Fibroblast of lung (primary cell): ENCODE measurements at regions not wholly inside any gene's neighbourhood (a gene's known extent, or its start where the extent isn't known, plus 50 kb on each side); places are given as distances from the start of the nearest gene placed in this dataset.

ENCODE experiments used
- DNase-seq, 2 donors: peaks; one replicate each; pipeline versions ENCODE4 v3.0.0 to v3.0.0-alpha.2; 2010; ENCODE audit warnings: low read depth in 2 of 2
- H2AFZ ChIP-seq: 2 replicates; pipeline ENCODE4 v1.5.1; 2012; ENCODE audit warnings: low read length, control low read depth, inconsistent platforms
- H3K27ac ChIP-seq: 2 replicates; pipeline ENCODE4 v1.5.1; 2011; ENCODE audit warnings: low read length, control low read depth; ENCODE audit not compliant: insufficient read depth
- H3K27me3 ChIP-seq: 2 replicates; pipeline ENCODE4 v1.5.1; 2011; ENCODE audit warnings: mild to moderate bottlenecking, low read length; ENCODE audit not compliant: control insufficient read depth, insufficient read depth
- H3K36me3 ChIP-seq: 2 replicates; pipeline ENCODE4 v1.5.1; 2011; ENCODE audit warnings: low read length; ENCODE audit not compliant: control insufficient read depth, insufficient read depth
- H3K4me1 ChIP-seq: 2 replicates; pipeline ENCODE4 v1.5.1; 2011; ENCODE audit warnings: low read length; ENCODE audit not compliant: control insufficient read depth, insufficient read depth; ENCODE audit errors: extremely low read depth
- H3K4me2 ChIP-seq: 2 replicates; pipeline ENCODE4 v1.5.1; 2011; ENCODE audit warnings: low read length, control low read depth; ENCODE audit not compliant: insufficient read depth; ENCODE audit errors: extremely low read depth
- H3K4me3 ChIP-seq, 4 experiments: fragments of 200-600 bp in 1 of 4; sonication (generic) in 1 of 4; replicated peaks in 1 of 4; 2 replicates each; pipeline ENCODE4 v1.5.1; 2011 to 2016; ENCODE audit warnings: low read length in 4 of 4, low read depth in 3 of 4, mild to moderate bottlenecking in 3 of 4, control low read depth in 2 of 4, inconsistent platforms in 1 of 4, mixed read lengths in 1 of 4; ENCODE audit not compliant: insufficient read depth in 1 of 4; ENCODE audit errors: control extremely low read depth in 1 of 4
- H3K79me2 ChIP-seq: 2 replicates; pipeline ENCODE4 v1.5.1; 2012; ENCODE audit warnings: mild to moderate bottlenecking, low read length, inconsistent platforms; ENCODE audit not compliant: control insufficient read depth, insufficient read depth
- H3K9ac ChIP-seq: 2 replicates; pipeline ENCODE4 v1.5.1; 2011; ENCODE audit warnings: mild to moderate bottlenecking, low read length, control low read depth; ENCODE audit not compliant: insufficient read depth
- H3K9me3 ChIP-seq: 2 replicates; pipeline ENCODE4 v1.5.1; 2012; ENCODE audit warnings: low read depth, low read length; ENCODE audit not compliant: control insufficient read depth, insufficient read depth
- H4K20me1 ChIP-seq: 2 replicates; pipeline ENCODE4 v1.5.1; 2011; ENCODE audit warnings: low read length; ENCODE audit not compliant: control insufficient read depth, insufficient read depth; ENCODE audit errors: extremely low read depth
- EZH2 ChIP-seq: IDR thresholded peaks from 2 replicates; pipeline ENCODE4 v1.5.1; 2012; ENCODE audit warnings: low read length, control low read depth, mild to moderate bottlenecking; ENCODE audit errors: missing control alignments
- TF ChIP-seq, protein P1 (sequence below), 2 donors: IDR thresholded peaks in 1 of 2; conservative IDR thresholded peaks in 1 of 2; 1 replicate in 1 of 2; 2 replicates in 1 of 2; pipeline ENCODE4 v1.5.1; 2011 to 2012; ENCODE audit warnings: low read length in 2 of 2, control low read depth in 1 of 2, inconsistent platforms in 1 of 2, low read depth in 1 of 2, mild to moderate bottlenecking in 1 of 2

DNA sequence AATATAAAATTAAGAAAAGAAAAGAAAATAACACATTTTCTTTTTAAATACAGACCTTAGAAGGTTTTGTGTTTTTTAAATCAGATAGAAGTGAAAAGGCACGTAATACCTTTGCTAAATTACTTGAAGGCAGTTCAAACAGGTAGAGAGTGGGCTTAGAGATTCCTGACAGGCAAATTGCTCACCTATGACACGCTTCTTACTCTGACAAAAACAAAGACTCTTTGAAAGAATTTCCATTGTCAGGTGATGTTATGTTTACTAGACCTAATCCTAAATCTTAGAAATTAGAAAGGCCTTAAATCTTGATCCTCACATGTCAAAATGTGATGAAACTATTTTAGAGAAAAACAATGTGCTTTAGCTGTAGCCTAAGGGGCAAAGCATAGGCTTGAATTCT is 522.9 kb downstream of the SOX11 start:
- Histone ChIP-seq H3K9ac (no peak overlapping the region), H3K27ac (no peak overlapping the region), H3K9me3 (no peaks in the 10 kb centered on the region), H3K36me3 (no peaks in the 10 kb centered on the region), H3K79me2 (no peaks in the 10 kb centered on the region), H3K27me3 (no peaks in the 10 kb centered on the region), H4K20me1 (no peaks in the 10 kb centered on the region), H3K4me2 (no peak overlapping the region), H3K4me1 (no peaks in the 10 kb centered on the region), H3K4me3 (no peak overlapping the region), H2AFZ (no peak overlapping the region)
- DNase-seq: no peak
- TF ChIP-seq EZH2: no peak
- TF ChIP-seq, protein P1, sequence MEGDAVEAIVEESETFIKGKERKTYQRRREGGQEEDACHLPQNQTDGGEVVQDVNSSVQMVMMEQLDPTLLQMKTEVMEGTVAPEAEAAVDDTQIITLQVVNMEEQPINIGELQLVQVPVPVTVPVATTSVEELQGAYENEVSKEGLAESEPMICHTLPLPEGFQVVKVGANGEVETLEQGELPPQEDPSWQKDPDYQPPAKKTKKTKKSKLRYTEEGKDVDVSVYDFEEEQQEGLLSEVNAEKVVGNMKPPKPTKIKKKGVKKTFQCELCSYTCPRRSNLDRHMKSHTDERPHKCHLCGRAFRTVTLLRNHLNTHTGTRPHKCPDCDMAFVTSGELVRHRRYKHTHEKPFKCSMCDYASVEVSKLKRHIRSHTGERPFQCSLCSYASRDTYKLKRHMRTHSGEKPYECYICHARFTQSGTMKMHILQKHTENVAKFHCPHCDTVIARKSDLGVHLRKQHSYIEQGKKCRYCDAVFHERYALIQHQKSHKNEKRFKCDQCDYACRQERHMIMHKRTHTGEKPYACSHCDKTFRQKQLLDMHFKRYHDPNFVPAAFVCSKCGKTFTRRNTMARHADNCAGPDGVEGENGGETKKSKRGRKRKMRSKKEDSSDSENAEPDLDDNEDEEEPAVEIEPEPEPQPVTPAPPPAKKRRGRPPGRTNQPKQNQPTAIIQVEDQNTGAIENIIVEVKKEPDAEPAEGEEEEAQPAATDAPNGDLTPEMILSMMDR (conservative IDR thresholded peaks at IDR 0.05 in 1 of 2, IDR thresholded peaks at IDR 0.05 in 1 of 2; ENCODE audit: low read depth in 1 of 2, low read length in 2 of 2): no peak

DNA sequence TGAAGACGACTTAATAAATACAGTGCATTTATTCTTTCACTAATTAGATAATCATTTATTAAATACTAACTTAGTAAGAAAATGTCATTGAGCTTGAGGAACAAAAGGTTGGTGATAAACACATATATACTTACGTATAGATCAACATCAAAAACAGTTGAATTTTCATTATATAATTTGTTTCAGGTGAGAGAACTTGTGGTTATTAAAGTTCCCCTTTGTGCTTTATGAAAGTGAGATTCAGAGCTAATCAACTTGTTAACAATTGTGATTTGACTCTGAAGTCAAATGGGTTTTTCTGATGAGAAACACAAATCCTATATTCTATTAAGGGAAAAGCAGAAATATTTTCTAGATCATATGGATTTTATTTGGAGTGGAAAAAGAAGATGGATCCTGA is 524.0 kb downstream of the SOX11 start:
- H3K79me2 ChIP-seq: no peaks in the 10 kb centered on the region
- H3K4me3 ChIP-seq: no peak overlapping the region
- no peaks in the 10 kb centered on the region for H4K20me1 ChIP-seq
- TF ChIP-seq, protein P1 (conservative IDR thresholded peaks at IDR 0.05 in 1 of 2, IDR thresholded peaks at IDR 0.05 in 1 of 2; ENCODE audit: low read depth in 1 of 2, low read length in 2 of 2): no peak
- no peak for TF ChIP-seq EZH2
- no peak overlapping the region for H3K4me2 ChIP-seq
- no peak overlapping the region for H3K27ac ChIP-seq
- no peaks in the 10 kb centered on the region for H3K4me1 ChIP-seq
- no peaks in the 10 kb centered on the region for H3K9me3 ChIP-seq
- no peaks in the 10 kb centered on the region for H3K27me3 ChIP-seq
- no peaks in the 10 kb centered on the region for H3K36me3 ChIP-seq
- no peak for DNase-seq
- H2AFZ ChIP-seq: no peak overlapping the region
- H3K9ac ChIP-seq: no peak overlapping the region

DNA sequence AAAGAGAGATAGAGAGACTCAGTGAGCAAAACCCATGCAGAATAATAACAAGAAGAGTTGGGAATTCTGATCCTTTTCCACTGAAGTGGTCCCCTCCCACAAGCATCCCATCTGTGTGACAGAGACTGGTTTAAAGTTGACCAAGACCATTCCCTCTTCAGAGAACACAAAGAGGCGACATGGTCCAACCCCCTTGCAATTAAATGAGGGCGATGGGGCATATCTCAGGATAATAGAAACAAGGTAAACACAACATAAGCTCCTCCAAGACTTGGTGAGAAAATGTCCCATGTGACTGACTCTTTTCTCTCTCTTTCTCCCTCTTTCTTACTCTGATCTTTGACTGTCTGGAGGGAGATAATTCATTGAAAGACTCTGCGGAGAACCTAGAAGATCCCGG is 526.7 kb downstream of the SOX11 start:
- Histone ChIP-seq H3K4me2 (no peak overlapping the region), H3K27me3 (no peaks in the 10 kb centered on the region), H3K9ac (no peak overlapping the region), H4K20me1 (no peaks in the 10 kb centered on the region), H3K4me1 (no peaks in the 10 kb centered on the region), H3K27ac (no peak overlapping the region), H2AFZ (no peak overlapping the region), H3K9me3 (no peaks in the 10 kb centered on the region), H3K79me2 (no peaks in the 10 kb centered on the region), H3K36me3 (no peaks in the 10 kb centered on the region), H3K4me3 (no peak overlapping the region)
- DNase-seq: no peak
- TF ChIP-seq EZH2: no peak
- TF ChIP-seq, protein P1 (conservative IDR thresholded peaks at IDR 0.05 in 1 of 2, IDR thresholded peaks at IDR 0.05 in 1 of 2; ENCODE audit: low read depth in 1 of 2, low read length in 2 of 2): no peak
